ENCODE measurements at regions not wholly inside any gene's neighbourhood (a gene's known extent, or its start where the extent isn't known, plus 50 kb on each side); places are given as distances from the start of the nearest gene placed in this dataset.

- TF ChIP-seq CTCF (IDR thresholded peaks at IDR 0.05; ENCODE audit: insufficient read depth, low read length, missing control alignments) = no peak
- ChIA-PET CTCF (interaction anchor here (2.2 kb wide), 1 partner anchor 96 kb away, joined by 6 read pairs; no protein-coding TSS in a partner anchor), POLR2A (no interaction called here)
- no peak overlapping the region for H3K4me3 ChIP-seq (ENCODE audit: low read depth, low read length)
- DNase-seq (ENCODE audit: low read depth, low spot score) = no peak
Observed at GRCh38 chr10:52683776-52684175, 88.8 kb downstream of the MBL2 start.

- no peak overlapping the region for H3K4me3 ChIP-seq (ENCODE audit: low read depth, low read length)
- ChIA-PET POLR2A (no interaction called here), CTCF (interaction anchor here (1.1 kb wide), 1 partner anchor 57 kb away, joined by 3 read pairs; no protein-coding TSS in a partner anchor)
- no peak for DNase-seq (ENCODE audit: low read depth, low spot score)
- no peak for TF ChIP-seq CTCF (IDR thresholded peaks at IDR 0.05; ENCODE audit: insufficient read depth, low read length, missing control alignments)
Observed at GRCh38 chr10:52688899-52689298, 83.7 kb downstream of the MBL2 start.

- no peak overlapping the region for H3K4me3 ChIP-seq (ENCODE audit: low read depth, low read length)
- CTCF ChIA-PET = interaction anchor here (0.8 to 1.4 kb wide), 3 partner anchors 33 to 53 kb away, joined by 3 to 4 read pairs (median 3); no protein-coding TSS in a partner anchor
- TF ChIP-seq CTCF (IDR thresholded peaks at IDR 0.05; ENCODE audit: insufficient read depth, low read length, missing control alignments) = no peak
- POLR2A ChIA-PET = no interaction called here
- DNase-seq (ENCODE audit: low read depth, low spot score) = no peak
Observed at GRCh38 chr10:52696232-52696631, 76.4 kb downstream of the MBL2 start.

GRCh38 chr10:52701647-52702046 is 70.9 kb downstream of the MBL2 start:
- H3K4me3 ChIP-seq (ENCODE audit: low read depth, low read length) = no peak overlapping the region
- CTCF ChIA-PET = interaction anchor here (1.6 kb wide), 1 partner anchor 19 kb away, joined by 3 read pairs; no protein-coding TSS in a partner anchor
- no peak for TF ChIP-seq CTCF (IDR thresholded peaks at IDR 0.05; ENCODE audit: insufficient read depth, low read length, missing control alignments)
- POLR2A ChIA-PET = no interaction called here
- no peak for DNase-seq (ENCODE audit: low read depth, low spot score)

GRCh38 chr10:52703451-52703850 is 69.1 kb downstream of the MBL2 start:
- POLR2A ChIA-PET = no interaction called here
- TF ChIP-seq CTCF (IDR thresholded peaks at IDR 0.05; ENCODE audit: insufficient read depth, low read length, missing control alignments) = no peak
- no peak overlapping the region for H3K4me3 ChIP-seq (ENCODE audit: low read depth, low read length)
- CTCF ChIA-PET = no interaction called here
- no peak for DNase-seq (ENCODE audit: low read depth, low spot score)

GRCh38 chr10:52703898-52704297 is 68.7 kb downstream of the MBL2 start:
- CTCF ChIA-PET = no interaction called here
- no peak overlapping the region for H3K4me3 ChIP-seq (ENCODE audit: low read depth, low read length)
- no peak for TF ChIP-seq CTCF (IDR thresholded peaks at IDR 0.05; ENCODE audit: insufficient read depth, low read length, missing control alignments)
- DNase-seq (ENCODE audit: low read depth, low spot score) = no peak
- POLR2A ChIA-PET = no interaction called here
